ENCODE measurements at regions not wholly inside any gene's neighbourhood (a gene's known extent, or its start where the extent isn't known, plus 50 kb on each side); places are given as distances from the start of the nearest gene placed in this dataset.
A peak's percentile ranks its signal among the peaks of the same experiment; 100 is the strongest.
"Not testable (repeated sequence)": the region's sequence is repeated elsewhere in the genome, so short reads cannot be mapped to it uniquely, and the experiment has no call there.

GRCh38 chr2:160742667-160743066, 249.1 kb upstream of the RBMS1 start:
- Mint-ChIP-seq H3K27ac (no peak overlapping the region), H3K36me3 (no peaks in the 10 kb centered on the region), H3K4me1 (no peaks in the 10 kb centered on the region), H3K9me3 (peaks cover 0 to 2% (median 0%) of the 10 kb centered on the region in 7 donors), H3K27me3 (peaks cover 0 to 11% (median 0%) of the 10 kb centered on the region in 3 donors), H3K4me3 (no peak overlapping the region)
- DNase-seq (no peak), ATAC-seq (ENCODE audit: low read depth in 2 of 2) (no peak)

GRCh38 chr2:160747501-160748170, 254.0 kb upstream of the RBMS1 start:
- ATAC-seq (ENCODE audit: low read depth in 2 of 2) (no peak), DNase-seq (no peak)
- Mint-ChIP-seq H3K4me1 (no peaks in the 10 kb centered on the region), H3K4me3 (no peak overlapping the region), H3K36me3 (no peaks in the 10 kb centered on the region), H3K27ac (no peak overlapping the region), H3K9me3 (peaks cover 0 to 4% (median 0%) of the 10 kb centered on the region in 7 donors), H3K27me3 (peaks cover 0 to 20% (median 4%) of the 10 kb centered on the region in 3 donors)

- no peak for DNase-seq
- Mint-ChIP-seq H3K9me3 (peaks cover 2 to 15% (median 4%) of the 10 kb centered on the region in 7 donors), H3K27me3 (peaks cover 0 to 19% (median 8%) of the 10 kb centered on the region in 3 donors), H3K4me1 (no peaks in the 10 kb centered on the region), H3K4me3 (no peak overlapping the region), H3K27ac (no peak overlapping the region), H3K36me3 (no peaks in the 10 kb centered on the region)
- ATAC-seq (ENCODE audit: low read depth in 2 of 2): no peak
Measured at GRCh38 chr2:160751021-160751420, 257.4 kb upstream of the RBMS1 start.

- Mint-ChIP-seq H3K9me3 (peaks cover 2 to 15% (median 3%) of the 10 kb centered on the region in 7 donors), H3K27ac (no peak overlapping the region), H3K4me3 (no peak overlapping the region), H3K4me1 (no peaks in the 10 kb centered on the region), H3K36me3 (no peaks in the 10 kb centered on the region), H3K27me3 (peaks cover 0 to 8% (median 8%) of the 10 kb centered on the region in 3 donors)
- DNase-seq: no peak
- no peak for ATAC-seq (ENCODE audit: low read depth in 2 of 2)
Measured at GRCh38 chr2:160752475-160753330, 259.1 kb upstream of the RBMS1 start.

GRCh38 chr2:160753331-160753654, 259.7 kb upstream of the RBMS1 start:
- Mint-ChIP-seq H3K4me1 (no peaks in the 10 kb centered on the region), H3K9me3 (peaks cover 2 to 15% (median 3%) of the 10 kb centered on the region in 7 donors), H3K27me3 (peaks cover 0 to 8% (median 8%) of the 10 kb centered on the region in 3 donors), H3K27ac (no peak overlapping the region), H3K36me3 (no peaks in the 10 kb centered on the region), H3K4me3 (no peak overlapping the region)
- ATAC-seq (ENCODE audit: low read depth in 2 of 2): no peak
- DNase-seq: no peak

- H3K27me3 Mint-ChIP-seq: peaks cover 0 to 8% (median 8%) of the 10 kb centered on the region in 3 donors
- no peak overlapping the region for H3K4me3 Mint-ChIP-seq
- ATAC-seq (ENCODE audit: low read depth in 2 of 2): no peak
- no peak overlapping the region for H3K27ac Mint-ChIP-seq
- no peak for DNase-seq
- peaks cover 2 to 15% (median 3%) of the 10 kb centered on the region in 7 donors for H3K9me3 Mint-ChIP-seq
- H3K4me1 Mint-ChIP-seq: no peaks in the 10 kb centered on the region
- no peaks in the 10 kb centered on the region for H3K36me3 Mint-ChIP-seq
Measured at GRCh38 chr2:160753960-160754359, 260.4 kb upstream of the RBMS1 start.

- no peak overlapping the region for H3K4me3 Mint-ChIP-seq
- H3K9me3 Mint-ChIP-seq: peaks cover 3 to 15% (median 6%) of the 10 kb centered on the region in 7 donors
- H3K27ac Mint-ChIP-seq: no peak overlapping the region
- H3K36me3 Mint-ChIP-seq: no peaks in the 10 kb centered on the region
- DNase-seq (no peak), ATAC-seq (ENCODE audit: low read depth in 2 of 2) (no peak)
- peaks cover 0 to 6% (median 0%) of the 10 kb centered on the region in 3 donors for H3K27me3 Mint-ChIP-seq
- no peaks in the 10 kb centered on the region for H3K4me1 Mint-ChIP-seq
Measured at GRCh38 chr2:160756481-160756880, 262.9 kb upstream of the RBMS1 start.

GRCh38 chr2:160762493-160763128, 269.0 kb upstream of the RBMS1 start:
- DNase-seq; H3K4me3 Mint-ChIP-seq; H3K4me1 Mint-ChIP-seq; H3K36me3 Mint-ChIP-seq; H3K27ac Mint-ChIP-seq; ATAC-seq (ENCODE audit: low read depth in 2 of 2): not testable (repeated sequence)
- H3K27me3 Mint-ChIP-seq: peaks cover 12 to 19% (median 12%) of the 10 kb centered on the region in 3 donors
- H3K9me3 Mint-ChIP-seq: peaks cover 0 to 19% (median 9%) of the 10 kb centered on the region in 7 donors

GRCh38 chr2:160783474-160783873, 289.9 kb upstream of the RBMS1 start:
- H3K4me1 Mint-ChIP-seq: no peaks in the 10 kb centered on the region
- no peak for ATAC-seq (ENCODE audit: low read depth in 2 of 2)
- H3K36me3 Mint-ChIP-seq: peaks cover 0 to 4% of the 10 kb centered on the region in 2 donors
- no peak overlapping the region for H3K27ac Mint-ChIP-seq
- no peak for DNase-seq
- peaks cover 4 to 5% (median 5%) of the 10 kb centered on the region in 3 donors for H3K27me3 Mint-ChIP-seq
- H3K4me3 Mint-ChIP-seq: no peak overlapping the region
- peaks cover 2 to 17% (median 5%) of the 10 kb centered on the region in 7 donors for H3K9me3 Mint-ChIP-seq

GRCh38 chr2:160784034-160784433, 290.4 kb upstream of the RBMS1 start:
- ATAC-seq (ENCODE audit: low read depth in 2 of 2) (no peak), DNase-seq (no peak)
- Mint-ChIP-seq H3K4me1 (no peaks in the 10 kb centered on the region), H3K27me3 (peaks cover 0 to 5% (median 0%) of the 10 kb centered on the region in 3 donors), H3K27ac (no peak overlapping the region), H3K4me3 (no peak overlapping the region), H3K9me3 (peaks cover 0 to 13% (median 3%) of the 10 kb centered on the region in 7 donors), H3K36me3 (no peaks in the 10 kb centered on the region)

GRCh38 chr2:160790738-160791137, 297.1 kb upstream of the RBMS1 start:
- H3K9me3 Mint-ChIP-seq: peaks cover 0 to 1% (median 0%) of the 10 kb centered on the region in 7 donors

GRCh38 chr2:160791884-160792283, 298.3 kb upstream of the RBMS1 start:
- H3K9me3 Mint-ChIP-seq: peaks cover 0 to 2% (median 0%) of the 10 kb centered on the region in 7 donors
- ATAC-seq (ENCODE audit: low read depth in 2 of 2): no peak
- H3K27me3 Mint-ChIP-seq: peaks cover 0 to 5% (median 5%) of the 10 kb centered on the region in 3 donors
- H3K4me3 Mint-ChIP-seq: no peak overlapping the region
- H3K27ac Mint-ChIP-seq: no peak overlapping the region
- H3K4me1 Mint-ChIP-seq: no peaks in the 10 kb centered on the region
- DNase-seq: no peak
- no peaks in the 10 kb centered on the region for H3K36me3 Mint-ChIP-seq

More at GRCh38 chr2:160790738-160791137, 297.1 kb upstream of the RBMS1 start:
- peaks cover 0 to 5% (median 5%) of the 10 kb centered on the region in 3 donors for H3K27me3 Mint-ChIP-seq
- H3K36me3 Mint-ChIP-seq: no peaks in the 10 kb centered on the region
- H3K27ac Mint-ChIP-seq: no peak overlapping the region
- DNase-seq (no peak), ATAC-seq (ENCODE audit: low read depth in 2 of 2) (no peak)
- peak overlapping the region in 1 of 8 donors; percentile 53 for H3K4me3 Mint-ChIP-seq
- no peaks in the 10 kb centered on the region for H3K4me1 Mint-ChIP-seq

GRCh38 chr2:160792837-160793236, 299.2 kb upstream of the RBMS1 start:
- DNase-seq: no peak
- Mint-ChIP-seq H3K4me3 (no peak overlapping the region), H3K27ac (no peak overlapping the region), H3K36me3 (no peaks in the 10 kb centered on the region), H3K9me3 (peaks cover 0 to 7% (median 5%) of the 10 kb centered on the region in 7 donors), H3K4me1 (no peaks in the 10 kb centered on the region), H3K27me3 (peaks cover 0 to 5% (median 5%) of the 10 kb centered on the region in 3 donors)
- no peak for ATAC-seq (ENCODE audit: low read depth in 2 of 2)
